Fibroblast of mammary gland (primary cell): ENCODE measurements at regions not wholly inside any gene's neighbourhood (a gene's known extent, or its start where the extent isn't known, plus 50 kb on each side); places are given as distances from the start of the nearest gene placed in this dataset.

Experiments used
- DNase-seq: peaks from one replicate; pipeline ENCODE4 v3.0.0-alpha.2; 2010; ENCODE audit warnings: low read depth
- H3K4me3 ChIP-seq: 2 replicates; pipeline ENCODE4 v1.5.1; 2011; ENCODE audit warnings: low read depth, mild to moderate bottlenecking, low read length, moderate library complexity; ENCODE audit not compliant: control insufficient read depth
- TF ChIP-seq, protein P1 (sequence below): conservative IDR thresholded peaks from 2 replicates; pipeline ENCODE4 v1.5.1; 2011; ENCODE audit warnings: low read depth, low read length, inconsistent platforms; ENCODE audit not compliant: control insufficient read depth, insufficient read depth

DNA sequence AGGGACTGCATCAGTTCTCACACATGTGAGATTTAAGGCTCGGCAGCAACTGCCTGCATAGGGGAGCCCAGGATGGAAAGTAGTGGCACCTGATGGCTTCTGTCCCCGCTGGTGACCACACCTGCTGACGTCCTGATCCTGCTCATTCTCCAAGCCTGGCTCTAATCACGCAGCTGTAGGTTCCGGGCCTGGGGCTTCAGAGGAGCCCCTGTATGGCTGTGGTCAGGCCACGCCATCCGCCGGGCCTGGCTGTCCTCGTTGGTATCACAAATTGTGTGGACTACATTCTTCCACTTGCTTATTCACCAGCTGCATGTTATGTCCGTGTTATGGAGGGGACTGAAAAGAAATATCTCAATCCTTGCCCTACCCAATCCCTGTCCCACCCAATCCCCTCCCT lies 580.0 kb downstream of the TBC1D22A start:
- H3K4me3 ChIP-seq: no peak overlapping the region
- TF ChIP-seq, protein P1, sequence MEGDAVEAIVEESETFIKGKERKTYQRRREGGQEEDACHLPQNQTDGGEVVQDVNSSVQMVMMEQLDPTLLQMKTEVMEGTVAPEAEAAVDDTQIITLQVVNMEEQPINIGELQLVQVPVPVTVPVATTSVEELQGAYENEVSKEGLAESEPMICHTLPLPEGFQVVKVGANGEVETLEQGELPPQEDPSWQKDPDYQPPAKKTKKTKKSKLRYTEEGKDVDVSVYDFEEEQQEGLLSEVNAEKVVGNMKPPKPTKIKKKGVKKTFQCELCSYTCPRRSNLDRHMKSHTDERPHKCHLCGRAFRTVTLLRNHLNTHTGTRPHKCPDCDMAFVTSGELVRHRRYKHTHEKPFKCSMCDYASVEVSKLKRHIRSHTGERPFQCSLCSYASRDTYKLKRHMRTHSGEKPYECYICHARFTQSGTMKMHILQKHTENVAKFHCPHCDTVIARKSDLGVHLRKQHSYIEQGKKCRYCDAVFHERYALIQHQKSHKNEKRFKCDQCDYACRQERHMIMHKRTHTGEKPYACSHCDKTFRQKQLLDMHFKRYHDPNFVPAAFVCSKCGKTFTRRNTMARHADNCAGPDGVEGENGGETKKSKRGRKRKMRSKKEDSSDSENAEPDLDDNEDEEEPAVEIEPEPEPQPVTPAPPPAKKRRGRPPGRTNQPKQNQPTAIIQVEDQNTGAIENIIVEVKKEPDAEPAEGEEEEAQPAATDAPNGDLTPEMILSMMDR: no peak
- DNase-seq: no peak

DNA sequence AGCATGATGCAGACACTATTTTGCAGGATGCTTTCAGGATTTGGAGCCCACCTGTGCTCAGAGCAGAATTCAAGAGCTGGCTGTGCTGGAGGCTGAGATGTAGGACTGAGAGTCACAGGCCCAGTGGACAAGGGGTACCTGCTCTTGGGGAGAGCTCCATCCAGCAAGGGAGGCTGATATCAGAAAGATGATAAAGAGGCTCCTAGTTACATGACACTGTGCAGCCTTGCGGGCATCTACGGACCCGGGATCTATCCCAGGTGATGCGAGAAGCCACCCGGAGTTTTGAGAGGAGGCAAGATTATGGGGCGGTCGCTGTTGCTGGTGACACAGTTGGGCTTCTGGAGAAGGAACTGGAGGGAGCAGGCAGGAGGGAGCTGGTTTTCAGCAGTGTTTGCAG lies 579.0 kb downstream of the TBC1D22A start:
- H3K4me3 ChIP-seq: no peak overlapping the region
- no peak for DNase-seq
- TF ChIP-seq, protein P1: no peak

DNA sequence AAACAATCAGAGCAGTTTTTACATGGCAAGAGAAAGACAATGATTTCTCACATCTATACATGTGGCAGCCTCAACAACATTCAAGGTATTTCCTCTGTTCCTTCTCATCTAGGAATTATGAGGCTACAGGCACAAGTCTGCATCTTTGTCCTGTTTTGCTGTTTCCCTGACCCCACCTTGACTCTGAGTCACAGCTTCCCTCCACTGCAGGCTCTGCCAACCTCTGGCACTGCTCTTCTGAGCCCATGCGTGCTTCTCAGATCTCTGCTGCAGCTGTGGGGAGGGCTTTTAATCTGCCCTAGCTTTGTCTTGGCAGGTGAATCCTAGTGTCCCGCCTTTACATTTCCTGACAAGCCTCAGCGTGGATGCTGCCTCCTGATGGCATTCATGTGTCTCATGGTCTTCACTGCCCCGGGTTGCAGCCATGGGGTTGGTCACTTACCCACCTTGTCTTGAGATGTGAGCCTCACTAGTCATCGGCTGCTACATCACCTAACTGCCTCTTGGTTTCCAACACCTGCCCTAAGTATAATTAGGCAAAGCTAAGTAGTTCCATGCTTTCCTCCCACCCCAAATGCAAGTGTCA lies 578.5 kb downstream of the TBC1D22A start:
- no peak overlapping the region for H3K4me3 ChIP-seq
- TF ChIP-seq, protein P1: no peak
- peak; percentile 6 for DNase-seq

DNA sequence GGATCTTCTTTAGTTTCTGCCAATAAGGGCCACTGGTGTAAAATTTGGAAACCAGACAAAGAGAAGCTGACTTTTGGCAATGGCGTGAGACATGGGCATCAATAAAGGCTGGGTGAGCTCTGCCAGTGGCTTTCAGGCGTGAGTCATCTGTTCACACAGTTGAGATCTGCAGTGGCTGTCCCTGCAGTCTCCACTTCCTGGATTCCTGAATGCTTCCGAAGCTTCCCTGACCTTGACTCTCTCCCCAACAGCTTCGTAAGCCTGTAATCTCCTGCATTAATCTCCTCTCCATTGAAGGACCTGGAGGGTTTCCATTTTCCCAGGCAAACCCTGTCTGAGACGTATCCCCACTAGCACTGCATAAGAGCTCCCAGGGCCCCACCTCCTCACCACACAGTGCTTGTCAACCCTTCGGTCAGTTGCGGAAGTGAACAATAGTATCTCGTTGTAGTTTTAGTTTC lies 574.7 kb downstream of the TBC1D22A start:
- TF ChIP-seq, protein P1: no peak
- no peak overlapping the region for H3K4me3 ChIP-seq
- DNase-seq: peak; percentile 47

DNA sequence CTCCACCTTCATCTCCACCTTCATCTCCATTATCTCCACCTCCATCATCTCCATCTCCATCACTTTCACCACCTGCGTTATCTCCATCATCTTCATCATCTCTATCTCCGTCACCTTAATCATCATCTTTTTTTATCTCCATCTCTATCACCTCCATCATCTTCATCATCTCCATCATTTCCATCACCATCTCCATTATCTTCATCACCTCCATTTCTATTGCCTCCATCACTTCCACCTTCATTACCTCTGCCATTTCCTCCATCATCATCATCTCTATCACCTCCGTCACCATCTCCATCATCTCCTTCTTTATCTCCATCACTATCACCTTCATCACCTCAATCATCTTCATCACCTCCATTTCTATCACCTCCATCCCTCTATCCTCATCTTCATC lies 573.5 kb downstream of the TBC1D22A start:
- no peak overlapping the region for H3K4me3 ChIP-seq
- TF ChIP-seq, protein P1: no peak
- no peak for DNase-seq

DNA sequence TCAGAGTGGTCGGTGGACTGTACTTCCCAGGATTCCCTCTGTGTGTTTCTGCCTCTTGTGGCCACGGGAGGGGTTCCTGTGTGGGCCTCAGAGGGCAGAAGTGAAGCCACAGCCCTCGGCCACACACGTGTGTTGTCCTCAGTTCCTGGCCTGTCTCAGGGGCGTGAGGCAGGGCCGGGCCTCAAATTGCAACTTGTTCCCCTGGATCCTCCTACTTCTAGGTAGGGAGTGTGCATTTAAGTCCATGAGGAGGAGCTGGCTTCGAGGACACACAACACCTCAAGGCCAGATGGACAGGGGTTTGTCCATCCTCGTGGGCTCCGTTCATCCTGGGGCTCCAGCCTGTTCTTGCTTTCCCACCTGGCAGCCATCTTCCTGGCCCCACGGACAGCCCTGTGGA lies 573.0 kb downstream of the TBC1D22A start:
- DNase-seq: no peak
- TF ChIP-seq, protein P1: no peak
- H3K4me3 ChIP-seq: no peak overlapping the region

DNA sequence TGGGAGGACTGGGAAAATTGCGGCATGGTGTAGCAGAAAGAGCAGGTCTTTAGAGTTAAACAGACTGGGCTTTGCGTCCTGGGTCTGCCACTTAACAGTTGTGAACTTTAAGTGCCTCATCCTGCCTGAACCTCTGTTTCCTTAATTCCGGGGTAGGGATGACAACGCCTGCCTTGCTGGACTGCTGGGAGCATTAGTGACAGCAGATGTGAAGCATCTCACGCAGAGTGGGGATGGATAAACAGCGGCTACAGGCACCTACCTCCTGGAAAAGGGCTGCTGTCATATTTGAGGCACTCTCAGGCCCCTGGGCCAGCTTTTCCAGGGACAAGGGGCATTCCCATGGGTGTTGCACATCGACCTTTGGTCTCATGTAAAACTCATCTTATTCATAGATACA lies 572.2 kb downstream of the TBC1D22A start:
- no peak for DNase-seq
- H3K4me3 ChIP-seq: no peak overlapping the region
- TF ChIP-seq, protein P1: no peak
